ENCODE measurements at regions not wholly inside any gene's neighbourhood (a gene's known extent, or its start where the extent isn't known, plus 50 kb on each side); places are given as distances from the start of the nearest gene placed in this dataset.

- H3K4me2 ChIP-seq (ENCODE audit: low read length) = no peak overlapping the region
Measured at GRCh38 chr3:69505770-69506407, 120.0 kb upstream of the FRMD4B start.

GRCh38 chr3:69504232-69504631 lies 118.3 kb upstream of the FRMD4B start:
- Histone ChIP-seq H3K79me2 (ENCODE audit: low read length) (no peaks in the 10 kb centered on the region), H3K27me3 (ENCODE audit: low read depth, low read length) (no peaks in the 10 kb centered on the region), H3K9ac (ENCODE audit: low read length) (no peak overlapping the region), H3K4me3 (ENCODE audit: low read length) (no peak overlapping the region), H3K36me3 (replicated peaks; ENCODE audit: low read depth, low read length) (no peaks in the 10 kb centered on the region), H3K9me3 (ENCODE audit: insufficient read depth, low read length) (no peaks in the 10 kb centered on the region), H2AFZ (ENCODE audit: low read depth, low read length) (no peak overlapping the region), H3K4me1 (ENCODE audit: low read length) (no peaks in the 10 kb centered on the region), H3K27ac (ENCODE audit: low read length) (no peak overlapping the region), H3K4me2 (ENCODE audit: low read length) (no peak overlapping the region), H4K20me1 (ENCODE audit: insufficient read depth, low read length) (no peaks in the 10 kb centered on the region)
- no peak for TF ChIP-seq EZH2phosphoT487 (IDR thresholded peaks at IDR 0.05; ENCODE audit: low read depth)
- no peak for TF ChIP-seq CTCF (IDR thresholded peaks at IDR 0.05; ENCODE audit: low read depth, low read length)

More at GRCh38 chr3:69505770-69506407, 120.0 kb upstream of the FRMD4B start:
- Histone ChIP-seq H3K9me3 (ENCODE audit: insufficient read depth, low read length) (no peaks in the 10 kb centered on the region), H3K4me3 (ENCODE audit: low read length) (no peak overlapping the region), H4K20me1 (ENCODE audit: insufficient read depth, low read length) (no peaks in the 10 kb centered on the region), H3K27me3 (ENCODE audit: low read depth, low read length) (no peaks in the 10 kb centered on the region), H3K36me3 (replicated peaks; ENCODE audit: low read depth, low read length) (no peaks in the 10 kb centered on the region), H3K4me1 (ENCODE audit: low read length) (no peaks in the 10 kb centered on the region), H3K27ac (ENCODE audit: low read length) (no peak overlapping the region), H3K9ac (ENCODE audit: low read length) (no peak overlapping the region), H2AFZ (ENCODE audit: low read depth, low read length) (no peak overlapping the region), H3K79me2 (ENCODE audit: low read length) (no peaks in the 10 kb centered on the region)
- no peak for TF ChIP-seq CTCF (IDR thresholded peaks at IDR 0.05; ENCODE audit: low read depth, low read length)
- TF ChIP-seq EZH2phosphoT487 (IDR thresholded peaks at IDR 0.05; ENCODE audit: low read depth) = no peak

DNA sequence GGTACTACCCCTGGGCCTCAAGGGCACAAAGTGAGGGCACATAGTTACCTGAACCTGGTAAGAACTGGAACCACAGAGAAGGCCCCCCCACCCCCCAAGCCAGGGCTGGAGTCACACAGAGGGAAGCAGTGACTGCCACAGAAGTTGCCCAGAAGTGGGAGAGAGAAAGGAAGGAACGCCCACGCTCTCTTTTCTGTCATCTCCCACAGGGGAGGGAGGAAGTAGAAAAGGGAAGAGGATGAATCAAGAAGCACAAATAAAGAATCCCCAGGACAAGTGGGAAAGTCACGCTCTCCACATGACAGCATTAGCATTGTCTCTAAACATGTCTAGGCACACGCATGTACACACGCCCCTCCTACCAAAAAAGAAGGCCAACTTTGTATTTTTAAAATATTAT lies 114.7 kb upstream of the FRMD4B start:
- H3K4me2 ChIP-seq (ENCODE audit: low read length) = no peak overlapping the region
- H3K4me3 ChIP-seq (ENCODE audit: low read length) = no peak overlapping the region
- no peaks in the 10 kb centered on the region for H3K79me2 ChIP-seq (ENCODE audit: low read length)
- no peaks in the 10 kb centered on the region for H4K20me1 ChIP-seq (ENCODE audit: insufficient read depth, low read length)
- no peaks in the 10 kb centered on the region for H3K9me3 ChIP-seq (ENCODE audit: insufficient read depth, low read length)
- no peak overlapping the region for H3K9ac ChIP-seq (ENCODE audit: low read length)
- TF ChIP-seq EZH2phosphoT487 (IDR thresholded peaks at IDR 0.05; ENCODE audit: low read depth) = no peak
- no peak for TF ChIP-seq CTCF (IDR thresholded peaks at IDR 0.05; ENCODE audit: low read depth, low read length)
- H3K27ac ChIP-seq (ENCODE audit: low read length) = no peak overlapping the region
- H3K36me3 ChIP-seq (replicated peaks; ENCODE audit: low read depth, low read length) = no peaks in the 10 kb centered on the region
- no peak overlapping the region for H2AFZ ChIP-seq (ENCODE audit: low read depth, low read length)
- no peaks in the 10 kb centered on the region for H3K27me3 ChIP-seq (ENCODE audit: low read depth, low read length)
- H3K4me1 ChIP-seq (ENCODE audit: low read length) = no peaks in the 10 kb centered on the region

DNA sequence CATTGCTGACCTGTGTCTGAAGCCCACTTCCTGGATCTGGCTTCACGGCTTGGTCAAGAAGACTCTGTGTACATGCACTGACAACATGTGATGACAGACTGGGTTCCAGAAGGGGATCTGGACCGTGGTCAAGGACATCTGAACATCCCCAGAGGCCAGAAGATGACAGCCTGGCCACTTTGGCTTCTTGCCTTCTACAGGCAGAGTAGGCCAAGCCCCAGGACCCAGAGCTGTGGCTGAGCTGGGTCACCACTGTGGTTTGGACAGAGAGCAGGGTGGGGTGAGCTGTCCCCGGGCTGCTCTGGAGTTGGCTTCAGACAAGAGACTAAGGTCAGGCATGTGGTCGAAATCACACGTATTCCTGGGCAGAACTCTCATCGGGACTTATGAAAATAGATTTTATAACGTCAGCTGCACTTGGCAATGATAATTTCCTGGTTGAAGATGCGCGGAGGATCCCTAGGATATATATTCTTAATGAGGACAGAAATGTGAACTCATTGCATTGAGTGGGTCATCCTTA lies 114.1 kb upstream of the FRMD4B start:
- H3K4me3 ChIP-seq (ENCODE audit: low read length) = no peak overlapping the region
- H3K79me2 ChIP-seq (ENCODE audit: low read length) = no peaks in the 10 kb centered on the region
- no peaks in the 10 kb centered on the region for H3K27me3 ChIP-seq (ENCODE audit: low read depth, low read length)
- no peaks in the 10 kb centered on the region for H3K36me3 ChIP-seq (replicated peaks; ENCODE audit: low read depth, low read length)
- H3K27ac ChIP-seq (ENCODE audit: low read length) = no peak overlapping the region
- H2AFZ ChIP-seq (ENCODE audit: low read depth, low read length) = no peak overlapping the region
- no peaks in the 10 kb centered on the region for H4K20me1 ChIP-seq (ENCODE audit: insufficient read depth, low read length)
- no peak overlapping the region for H3K9ac ChIP-seq (ENCODE audit: low read length)
- H3K4me2 ChIP-seq (ENCODE audit: low read length) = no peak overlapping the region
- no peaks in the 10 kb centered on the region for H3K9me3 ChIP-seq (ENCODE audit: insufficient read depth, low read length)
- H3K4me1 ChIP-seq (ENCODE audit: low read length) = no peaks in the 10 kb centered on the region
- TF ChIP-seq CTCF (IDR thresholded peaks at IDR 0.05; ENCODE audit: low read depth, low read length) = no peak
- TF ChIP-seq EZH2phosphoT487 (IDR thresholded peaks at IDR 0.05; ENCODE audit: low read depth) = no peak

Data from OCI-LY3 (cell line).